Activated CD4-positive, alpha-beta T cell treated with anti-CD3 and anti-CD28 coated beads for 48 hours (primary cell): ENCODE measurements at regions not wholly inside any gene's neighbourhood (a gene's known extent, or its start where the extent isn't known, plus 50 kb on each side); places are given as distances from the start of the nearest gene placed in this dataset.

Source experiments
- DNase-seq: peaks from one replicate; pipeline ENCODE4 v3.0.0-alpha.2; 2020

- DNase-seq: no peak
Measured at GRCh38 chr7:7077945-7078344, 104.4 kb upstream of the C1GALT1 start.

DNA sequence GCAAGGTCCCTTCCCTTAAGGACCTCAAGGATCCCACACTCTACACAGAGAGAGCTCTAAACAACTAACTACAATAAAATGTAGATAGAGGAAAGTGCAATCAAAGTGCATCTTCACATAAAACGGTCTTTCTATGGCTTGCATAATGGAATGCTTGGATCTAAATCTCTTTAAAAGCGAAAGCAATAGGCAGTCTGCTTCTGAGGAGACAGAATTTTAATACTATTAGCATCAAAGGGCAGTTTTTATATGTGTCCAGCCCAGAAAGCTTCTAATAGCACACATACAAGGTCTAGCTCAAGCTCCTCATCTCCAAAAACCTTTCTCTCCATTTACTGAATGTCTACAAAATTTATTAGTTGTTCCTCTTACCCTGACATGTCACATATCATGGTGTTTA is 101.5 kb upstream of the C1GALT1 start:
- DNase-seq: no peak

DNA sequence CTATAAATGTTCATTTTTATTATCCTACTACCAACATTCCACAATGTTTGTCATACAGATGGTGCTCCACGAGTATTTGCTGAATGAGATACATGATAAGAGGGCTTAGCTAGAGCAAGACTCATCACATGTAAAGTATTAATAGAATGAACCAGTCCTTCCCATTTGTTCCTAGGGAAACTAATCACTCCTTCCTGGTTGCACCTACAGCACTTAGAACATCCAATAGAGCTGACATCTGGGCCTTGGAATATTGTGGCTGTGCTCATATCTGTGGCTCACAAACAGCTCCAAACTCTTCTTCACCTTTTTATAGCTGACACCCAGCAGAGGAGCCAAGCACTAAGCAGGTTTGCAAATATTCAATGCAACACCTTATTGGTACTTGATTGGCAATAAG is 91.9 kb upstream of the C1GALT1 start:
- DNase-seq: no peak

DNA sequence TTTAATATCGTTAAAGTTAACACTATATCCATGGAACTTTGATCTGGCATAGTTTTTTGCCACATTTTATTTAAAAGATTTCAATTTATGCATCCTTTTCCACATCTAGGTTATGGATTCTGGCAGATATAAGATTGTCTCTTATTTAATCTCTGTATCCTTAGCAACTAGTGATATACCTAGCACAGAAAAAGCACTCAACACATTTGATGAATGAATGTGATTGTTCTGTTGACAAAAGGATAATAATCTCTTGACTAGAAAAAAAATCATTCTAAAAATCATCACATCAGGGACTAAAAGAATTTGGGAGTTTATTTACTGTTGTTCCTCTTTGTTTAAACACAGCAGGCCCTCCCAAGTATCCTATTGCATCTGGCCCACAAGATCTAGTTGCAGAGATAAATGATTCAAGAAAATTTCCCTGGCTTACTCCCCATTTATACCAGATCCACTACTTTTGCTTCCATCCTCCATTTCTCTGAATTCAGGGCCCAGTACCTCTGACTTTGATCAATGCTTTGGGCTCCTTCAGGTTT is 84.0 kb upstream of the C1GALT1 start:
- no peak for DNase-seq

GRCh38 chr7:7099584-7100014 is 82.7 kb upstream of the C1GALT1 start:
- no peak for DNase-seq

- DNase-seq: no peak
Measured at GRCh38 chr7:7100432-7100849, 81.9 kb upstream of the C1GALT1 start.

DNA sequence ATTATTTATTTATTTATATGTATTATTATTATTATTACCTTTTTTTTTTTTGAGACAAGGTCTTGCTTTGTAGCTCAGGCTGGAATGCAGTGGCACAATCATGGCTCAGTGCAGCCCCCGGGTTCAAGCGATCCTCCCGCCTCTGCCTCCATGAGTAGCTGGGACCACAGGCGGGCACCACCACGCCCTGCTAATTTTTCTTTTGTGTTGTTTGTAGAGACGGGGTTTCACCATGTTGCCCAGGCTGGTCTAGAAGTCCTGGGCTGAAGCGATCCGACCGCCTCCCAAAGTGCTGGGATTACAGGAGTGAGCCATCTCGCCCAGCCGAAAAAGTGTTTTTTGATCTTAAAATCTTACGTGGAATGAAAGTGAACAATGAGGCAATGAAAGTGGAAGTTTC is 79.4 kb upstream of the C1GALT1 start:
- DNase-seq: no peak

DNA sequence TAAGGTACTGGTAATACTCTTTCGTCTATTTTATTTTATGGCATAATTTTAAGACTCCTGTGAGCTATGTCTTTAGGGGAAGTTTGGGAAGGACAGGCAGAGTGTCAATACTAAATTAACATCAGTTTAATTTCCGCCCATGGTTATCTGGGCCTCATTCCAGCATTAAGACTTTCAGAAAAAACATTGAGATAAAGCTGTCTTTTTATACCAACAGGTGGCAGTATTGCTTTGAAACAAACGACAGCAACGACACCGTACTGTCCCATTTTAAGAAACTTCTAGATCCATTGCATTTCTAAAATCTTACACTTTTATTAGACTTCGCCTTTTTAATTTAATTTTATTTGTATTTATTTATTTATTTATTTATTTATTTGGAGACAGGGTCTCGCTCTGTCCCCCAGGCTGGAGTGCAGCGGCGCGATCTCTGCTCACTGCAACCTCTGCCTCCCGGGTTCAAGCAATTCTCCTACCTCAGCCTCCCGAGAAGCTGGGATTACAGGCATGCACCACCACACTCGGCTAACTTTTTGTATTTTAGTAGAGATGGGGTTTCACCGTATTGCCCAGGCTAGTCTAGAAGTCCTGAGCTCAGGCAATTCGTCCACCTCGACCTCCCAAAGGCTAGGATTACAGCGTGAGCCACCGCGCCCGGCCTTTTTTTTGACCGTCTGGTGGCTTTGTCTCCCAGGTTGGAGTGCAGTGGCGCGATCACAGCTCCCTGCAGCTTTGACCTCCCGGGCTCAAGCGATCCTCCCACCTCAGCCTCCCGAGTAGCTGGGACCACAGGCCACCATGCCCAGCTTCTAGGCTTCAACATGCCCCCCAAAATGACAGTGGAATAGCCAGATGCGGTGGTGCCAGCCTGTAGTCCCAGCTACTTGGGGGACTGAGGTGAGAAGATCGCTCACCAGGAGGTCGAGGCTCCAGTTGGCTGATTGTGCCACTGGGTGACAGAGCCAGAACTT is 78.7 kb upstream of the C1GALT1 start:
- no peak for DNase-seq

DNA sequence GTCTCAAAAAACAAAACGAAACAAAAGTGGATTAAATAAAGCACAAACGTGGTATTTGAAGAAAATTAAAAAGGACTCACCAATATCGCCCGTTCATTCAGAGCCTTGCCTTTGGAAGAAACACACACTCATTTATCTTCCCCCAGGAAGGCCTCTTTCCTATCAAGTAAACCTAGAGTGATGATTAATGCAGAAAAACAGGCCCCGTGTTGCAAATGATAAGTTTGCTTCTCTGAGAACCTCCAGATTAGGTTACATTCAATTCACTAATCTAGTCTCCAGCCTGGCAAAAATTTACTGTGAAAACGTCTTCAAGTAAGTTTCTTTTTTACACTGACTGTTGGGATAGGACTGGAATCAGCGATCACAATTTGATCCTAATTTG is 78.0 kb upstream of the C1GALT1 start:
- DNase-seq: no peak

DNA sequence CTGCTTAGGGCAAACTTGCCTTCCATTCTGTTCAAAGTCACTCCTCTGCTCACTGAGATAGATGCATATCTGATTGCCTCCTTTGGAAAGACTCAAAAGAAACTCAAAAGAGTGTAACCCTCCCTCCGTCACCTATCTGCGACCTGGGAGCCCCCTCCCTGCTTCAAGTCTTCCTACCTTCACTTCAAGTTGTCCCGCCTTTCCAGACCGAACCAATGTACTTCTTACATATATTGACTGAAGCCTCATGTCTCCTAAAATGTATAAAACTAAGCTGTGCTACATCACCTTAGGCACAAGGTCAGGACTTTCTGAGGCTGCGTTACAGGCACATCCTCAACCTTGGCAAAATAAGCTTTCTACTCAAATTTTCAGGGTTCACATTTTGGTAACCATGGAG is 77.4 kb upstream of the C1GALT1 start:
- no peak for DNase-seq

GRCh38 chr7:7105800-7106582 is 76.4 kb upstream of the C1GALT1 start:
- DNase-seq: no peak

GRCh38 chr7:7108931-7109330 is 73.4 kb upstream of the C1GALT1 start:
- DNase-seq: no peak

DNA sequence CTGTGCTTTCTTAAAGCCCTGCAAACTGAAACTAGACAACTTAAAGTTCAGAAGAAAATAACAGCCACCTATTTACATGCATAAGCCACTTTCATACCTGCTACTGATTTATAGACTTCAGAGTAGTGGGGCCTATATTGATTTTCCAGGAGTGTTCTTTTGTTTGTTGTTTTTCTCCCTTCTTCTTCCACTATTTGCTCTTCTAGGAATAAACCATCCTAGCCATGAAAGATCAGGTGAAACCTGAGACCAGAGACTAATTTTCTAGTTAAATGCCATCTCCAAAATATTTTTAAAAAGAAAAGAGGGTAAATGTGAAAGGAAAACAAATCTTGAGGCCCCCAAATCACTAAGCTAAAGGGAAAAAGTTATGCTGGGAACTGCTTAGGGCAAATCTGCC is 72.4 kb upstream of the C1GALT1 start:
- DNase-seq: no peak

DNA sequence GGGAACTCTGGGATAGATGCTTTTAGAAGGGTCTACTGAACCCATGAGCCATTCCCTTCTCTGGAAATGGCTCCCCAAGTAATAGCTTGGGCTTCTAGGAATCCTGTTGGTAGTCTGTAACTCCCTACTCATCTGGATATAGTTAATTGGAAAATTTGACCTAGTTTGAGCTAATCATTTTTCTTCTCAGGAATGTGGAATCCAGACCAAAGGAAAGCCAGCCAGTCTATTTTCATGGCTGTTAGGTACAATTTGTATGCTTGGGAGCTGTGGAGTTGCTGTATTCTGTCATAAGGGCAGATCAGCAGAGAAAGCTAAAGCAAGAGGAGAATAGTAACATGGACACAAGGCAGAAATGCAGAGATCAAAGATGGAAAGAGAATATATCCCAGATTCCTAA is 71.6 kb upstream of the C1GALT1 start:
- no peak for DNase-seq

GRCh38 chr7:7112868-7113267 is 69.5 kb upstream of the C1GALT1 start:
- no peak for DNase-seq

DNA sequence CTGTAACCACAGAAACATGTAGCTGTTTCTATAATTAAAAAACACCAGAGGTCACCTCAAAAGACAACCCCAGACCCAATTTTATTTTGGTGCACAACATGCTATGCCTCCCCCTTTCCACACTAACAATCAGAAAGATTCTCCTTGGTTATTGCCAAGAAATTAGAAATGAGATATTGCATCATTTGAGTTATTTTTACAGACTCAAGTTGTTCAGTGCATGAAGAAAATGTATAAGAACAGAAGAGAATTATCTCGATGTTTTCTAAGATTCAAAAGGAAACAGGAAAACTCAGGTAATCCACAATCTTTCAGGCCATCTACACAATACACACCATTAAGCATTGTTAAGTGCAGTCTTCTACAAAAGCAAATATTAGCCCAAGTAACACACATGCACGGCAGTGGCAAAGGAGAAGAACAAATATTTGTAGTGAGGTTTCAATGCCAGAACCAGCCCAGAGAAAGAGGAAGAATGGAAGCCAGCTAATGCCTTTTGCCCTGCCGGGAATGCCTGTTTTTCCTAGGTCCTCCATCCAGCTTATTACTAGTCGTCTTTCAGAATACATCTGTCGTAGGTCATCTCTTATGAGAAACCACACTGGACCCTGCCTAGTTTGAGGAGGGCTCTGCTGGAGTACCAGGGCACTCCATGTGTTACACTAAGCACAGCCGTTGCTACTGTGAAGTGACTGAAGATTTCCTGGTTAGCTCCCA is 67.6 kb upstream of the C1GALT1 start:
- no peak for DNase-seq

GRCh38 chr7:7117935-7118586 is 64.3 kb upstream of the C1GALT1 start:
- no peak for DNase-seq

- DNase-seq: no peak
Measured at GRCh38 chr7:7118822-7119221, 63.5 kb upstream of the C1GALT1 start.

DNA sequence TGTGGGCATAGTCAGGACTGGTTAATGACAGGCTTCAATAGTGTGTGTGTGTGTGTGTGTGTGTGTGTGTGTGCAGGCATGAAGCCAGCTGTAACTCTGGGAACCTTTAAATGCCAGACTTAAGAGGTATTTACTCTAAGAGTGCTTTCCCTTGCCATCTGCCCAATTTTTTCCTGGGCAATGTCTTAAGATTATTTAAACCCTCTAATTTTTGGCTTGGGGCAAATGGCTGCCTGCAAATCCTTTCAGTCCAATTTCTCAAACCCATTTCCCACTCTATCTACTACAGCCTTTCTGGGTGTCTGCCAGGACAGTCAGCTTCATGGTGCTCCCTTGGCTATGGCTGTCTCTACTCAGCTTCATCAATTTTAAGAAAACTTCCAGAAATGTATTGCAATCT is 62.6 kb upstream of the C1GALT1 start:
- DNase-seq: no peak

GRCh38 chr7:7122033-7122478 is 60.3 kb upstream of the C1GALT1 start:
- no peak for DNase-seq

GRCh38 chr7:7122701-7123281 is 59.6 kb upstream of the C1GALT1 start:
- no peak for DNase-seq

- no peak for DNase-seq
Measured at GRCh38 chr7:7125963-7126362, 56.4 kb upstream of the C1GALT1 start.
